H9 (cell line): ENCODE measurements at regions not wholly inside any gene's neighbourhood (a gene's known extent, or its start where the extent isn't known, plus 50 kb on each side); places are given as distances from the start of the nearest gene placed in this dataset.
A peak's percentile ranks its signal among the peaks of the same experiment; 100 is the strongest.
"Not testable (repeated sequence)": the region's sequence is repeated elsewhere in the genome, so short reads cannot be mapped to it uniquely, and the experiment has no call there.

ENCODE experiments used
- DNase-seq: peaks from one replicate; pipeline ENCODE4 v3.0.0-alpha.2; 2017
- H2AFZ ChIP-seq: one replicate; pipeline ENCODE4 v1.6.1; 2013; ENCODE audit warnings: mild to moderate bottlenecking, low read length, control low read depth, moderate library complexity
- H2AK5ac ChIP-seq: 2 replicates; pipeline ENCODE4 v1.6.1; 2013; ENCODE audit warnings: low read length, control low read depth, mixed read lengths; ENCODE audit not compliant: insufficient read length
- H2BK120ac ChIP-seq: one replicate; pipeline ENCODE4 v1.6.1; 2013; ENCODE audit warnings: low read depth, mild to moderate bottlenecking, low read length, control low read depth, inconsistent platforms; ENCODE audit not compliant: poor library complexity, severe bottlenecking
- H2BK12ac ChIP-seq: 2 replicates; pipeline ENCODE4 v1.6.1; 2013; ENCODE audit warnings: low read length, control low read depth, mixed read lengths, low read depth; ENCODE audit not compliant: insufficient read length
- H2BK15ac ChIP-seq: 2 replicates; pipeline ENCODE4 v1.6.1; 2013; ENCODE audit warnings: low read depth, low read length, control low read depth
- H2BK20ac ChIP-seq: one replicate; pipeline ENCODE4 v1.6.1; 2013; ENCODE audit warnings: low read depth, mild to moderate bottlenecking, low read length, control low read depth, inconsistent platforms; ENCODE audit not compliant: poor library complexity, severe bottlenecking
- H2BK5ac ChIP-seq: 2 replicates; pipeline ENCODE4 v1.6.1; 2013; ENCODE audit warnings: low read length, control low read depth, mixed read lengths; ENCODE audit not compliant: insufficient read length
- H3K14ac ChIP-seq: 2 replicates; pipeline ENCODE4 v1.6.1; 2013; ENCODE audit warnings: low read length, control low read depth; ENCODE audit not compliant: insufficient read depth
- H3K18ac ChIP-seq: 2 replicates; pipeline ENCODE4 v1.6.1; 2013; ENCODE audit warnings: low read depth, mild to moderate bottlenecking, mixed read lengths, low read length, control low read depth; ENCODE audit not compliant: insufficient read length
- H3K23ac ChIP-seq: 2 replicates; pipeline ENCODE4 v1.6.1; 2013; ENCODE audit warnings: low read length, control low read depth, mixed read lengths, low read depth; ENCODE audit not compliant: insufficient read length
- H3K23me2 ChIP-seq: 2 replicates; pipeline ENCODE4 v1.6.1; 2013; ENCODE audit warnings: low read depth, mild to moderate bottlenecking, mixed read lengths, low read length, control low read depth; ENCODE audit not compliant: insufficient read length, poor library complexity, severe bottlenecking
- H3K27ac ChIP-seq: 2 replicates; pipeline ENCODE4 v1.5.1; 2013; ENCODE audit warnings: low read length, control low read depth, mixed read lengths, low read depth; ENCODE audit not compliant: insufficient read length
- H3K27me3 ChIP-seq: 2 replicates; pipeline ENCODE4 v1.6.1; 2013; ENCODE audit warnings: low read length, control low read depth, inconsistent platforms; ENCODE audit not compliant: insufficient read depth
- H3K4ac ChIP-seq: 2 replicates; pipeline ENCODE4 v1.6.1; 2013; ENCODE audit warnings: low read depth, mild to moderate bottlenecking, control low read depth, inconsistent platforms, low read length, moderate library complexity
- H3K4me1 ChIP-seq: 2 replicates; pipeline ENCODE4 v1.6.1; 2013; ENCODE audit warnings: low read length, control low read depth, inconsistent platforms; ENCODE audit not compliant: insufficient read depth
- H3K4me2 ChIP-seq: 2 replicates; pipeline ENCODE4 v1.6.1; 2013; ENCODE audit warnings: low read length, control low read depth, mixed read lengths; ENCODE audit not compliant: insufficient read length, insufficient read depth
- H3K56ac ChIP-seq: 2 replicates; pipeline ENCODE4 v1.6.1; 2013; ENCODE audit warnings: low read depth, mild to moderate bottlenecking, mixed read lengths, low read length, control low read depth; ENCODE audit not compliant: insufficient read length
- H3K79me1 ChIP-seq: 2 replicates; pipeline ENCODE4 v1.6.1; 2013; ENCODE audit warnings: low read depth, mild to moderate bottlenecking, moderate library complexity, low read length, control low read depth, inconsistent platforms; ENCODE audit not compliant: insufficient read depth, poor library complexity, severe bottlenecking
- H3K79me2 ChIP-seq: 2 replicates; pipeline ENCODE4 v1.6.1; 2013; ENCODE audit warnings: low read length, control low read depth, inconsistent platforms; ENCODE audit not compliant: insufficient read depth
- H3K9ac ChIP-seq: 2 replicates; pipeline ENCODE4 v1.6.1; 2013; ENCODE audit warnings: low read length, control low read depth, mixed read lengths; ENCODE audit not compliant: insufficient read length; ENCODE audit errors: extremely low read depth
- H3K9me3 ChIP-seq: one replicate; pipeline ENCODE4 v1.6.1; 2013; ENCODE audit warnings: low read depth, low read length, inconsistent platforms; ENCODE audit not compliant: control insufficient read depth
- H3T11ph ChIP-seq: one replicate; pipeline ENCODE4 v1.6.1; 2013; ENCODE audit warnings: mild to moderate bottlenecking, low read length, control low read depth, inconsistent platforms
- H4K20me1 ChIP-seq: one replicate; pipeline ENCODE4 v1.6.1; 2013; ENCODE audit not compliant: control insufficient read depth, insufficient read length, insufficient read depth
- H4K5ac ChIP-seq: 2 replicates; pipeline ENCODE4 v1.6.1; 2013; ENCODE audit warnings: low read depth, mild to moderate bottlenecking, mixed read lengths, low read length, control low read depth; ENCODE audit not compliant: insufficient read length
- H4K8ac ChIP-seq: replicated peaks from 2 replicates; pipeline ENCODE4 v1.6.1; 2013; ENCODE audit warnings: low read length, control low read depth, mixed read lengths, low read depth; ENCODE audit not compliant: insufficient read length
- H4K91ac ChIP-seq: 2 replicates; pipeline ENCODE4 v1.6.1; 2013; ENCODE audit warnings: low read depth, mild to moderate bottlenecking, moderate library complexity, mixed read lengths, low read length, control low read depth; ENCODE audit not compliant: insufficient read length
- H3K27ac Mint-ChIP-seq, 3 experiments: 2 replicates in 2 of 3; 3 replicates in 1 of 3; pipeline ENCODE4 v1.8.0; 2020 to 2021; ENCODE audit warnings: mixed read lengths in 3 of 3, mild to moderate bottlenecking in 1 of 3, moderate library complexity in 1 of 3
- H3K27me3 Mint-ChIP-seq: 2 replicates; pipeline ENCODE4 v1.8.0; 2021; ENCODE audit warnings: low read depth, mild to moderate bottlenecking, moderate library complexity, mixed read lengths
- H3K36me3 Mint-ChIP-seq, 3 experiments: 2 replicates in 2 of 3; 3 replicates in 1 of 3; pipeline ENCODE4 v1.8.0; 2020 to 2021; ENCODE audit warnings: low read depth in 3 of 3, mixed read lengths in 3 of 3; ENCODE audit not compliant: insufficient read depth in 1 of 3
- H3K4me1 Mint-ChIP-seq, 2 experiments: 2 replicates each; pipeline ENCODE4 v1.8.0; 2020; ENCODE audit warnings: mixed read lengths in 2 of 2
- H3K4me3 Mint-ChIP-seq, 2 experiments: 2 replicates in 1 of 2; 3 replicates in 1 of 2; pipeline ENCODE4 v1.8.0; 2020 to 2021; ENCODE audit warnings: mild to moderate bottlenecking in 2 of 2, mixed read lengths in 2 of 2, moderate library complexity in 1 of 2
- H3K9me3 Mint-ChIP-seq, 2 experiments: 2 replicates in 1 of 2; 3 replicates in 1 of 2; pipeline ENCODE4 v1.8.0; 2020; ENCODE audit warnings: mild to moderate bottlenecking in 2 of 2, mixed read lengths in 2 of 2, moderate library complexity in 1 of 2
- CTCF ChIP-seq: fragments of 200-600 bp; sonication (generic); conservative IDR thresholded peaks from 3 replicates; pipeline ENCODE4 v1.8.0; 2021; ENCODE audit warnings: antibody characterized with exemption, mild to moderate bottlenecking
- WGBS: extraction: QIAGEN DNeasy Blood & Tissue Kit; methylation state at CpG from one replicate; pipeline ENCODE4 v1.1.7; 2013; ENCODE audit warnings: missing lambda C conversion rate, low lambda C conversion rate, mixed read lengths; ENCODE audit not compliant: insufficient read length; ENCODE audit errors: extremely low coverage; 5-methylcytosine and 5-hydroxymethylcytosine counted together

GRCh38 chr1:199619223-199619622 lies 408.3 kb upstream of the NR5A2 start:
- no peak for DNase-seq
- no peaks in the 10 kb centered on the region for H4K20me1 ChIP-seq
- no peaks in the 10 kb centered on the region for H3K27me3 ChIP-seq
- Mint-ChIP-seq H3K27ac (peak overlapping the region in 2 of 3 experiments; percentile 9 to 23; a peak in 3 of 7 replicates), H3K4me3 (no peak overlapping the region), H3K4me1 (peaks cover 10% of the 10 kb centered on the region in 2 experiments), H3K36me3 (peaks cover 0 to 4% (median 0%) of the 10 kb centered on the region in 3 experiments; a peak in 3 of 7 replicates), H3K27me3 (no peaks in the 10 kb centered on the region), H3K9me3 (peaks cover 4 to 7% of the 10 kb centered on the region in 2 experiments; a peak in 3 of 5 replicates)
- no peaks in the 10 kb centered on the region for H3K4me1 ChIP-seq
- no peaks in the 10 kb centered on the region for H3K9me3 ChIP-seq
- H3K18ac ChIP-seq = no peak overlapping the region
- no peaks in the 10 kb centered on the region for H3K79me2 ChIP-seq
- no peak overlapping the region for H3K9ac ChIP-seq
- TF ChIP-seq CTCF = no peak
- H3K4ac ChIP-seq = no peak overlapping the region
- H2BK5ac ChIP-seq = no peak overlapping the region
- no peak overlapping the region for H4K5ac ChIP-seq
- no peak overlapping the region for H2AFZ ChIP-seq
- H3T11ph ChIP-seq = no peak overlapping the region
- WGBS = no CpG with 5 or more reads among the region's 4 CpGs
- H3K4me2 ChIP-seq = no peak overlapping the region
- no peak overlapping the region for H2BK15ac ChIP-seq
- H3K23me2 ChIP-seq = no peaks in the 10 kb centered on the region
- no peak overlapping the region for H3K27ac ChIP-seq
- H3K79me1 ChIP-seq = no peaks in the 10 kb centered on the region
- no peak overlapping the region for H3K56ac ChIP-seq
- H2BK120ac ChIP-seq = no peak overlapping the region
- no peak overlapping the region for H2BK20ac ChIP-seq
- no peak overlapping the region for H2AK5ac ChIP-seq
- no peak overlapping the region for H4K91ac ChIP-seq
- no peak overlapping the region for H4K8ac ChIP-seq
- H3K14ac ChIP-seq = no peak overlapping the region
- no peak overlapping the region for H2BK12ac ChIP-seq
- no peak overlapping the region for H3K23ac ChIP-seq

- not testable (repeated sequence) for H3K79me1 ChIP-seq, H2BK15ac ChIP-seq, H3K14ac ChIP-seq, H2BK5ac ChIP-seq, H3K23me2 ChIP-seq, H3K4me1 ChIP-seq, H3K4ac ChIP-seq, DNase-seq, H3K4me2 ChIP-seq, H2BK12ac ChIP-seq, H4K91ac ChIP-seq, H4K8ac ChIP-seq, H3K27ac Mint-ChIP-seq, H3K56ac ChIP-seq, H2BK20ac ChIP-seq, H3K4me3 Mint-ChIP-seq, H2BK120ac ChIP-seq, H3K18ac ChIP-seq, H4K5ac ChIP-seq, H3K27me3 Mint-ChIP-seq, H3K9ac ChIP-seq, H2AFZ ChIP-seq, H3K23ac ChIP-seq, H3K27me3 ChIP-seq, H2AK5ac ChIP-seq, H4K20me1 ChIP-seq, H3T11ph ChIP-seq, H3K9me3 ChIP-seq, H3K79me2 ChIP-seq, H3K27ac ChIP-seq
- WGBS = no CpG with 5 or more reads among the region's 3 CpGs
- H3K36me3 Mint-ChIP-seq = peaks cover 4 to 13% (median 5%) of the 10 kb centered on the region in 3 experiments
- H3K4me1 Mint-ChIP-seq = peaks cover 19 to 20% of the 10 kb centered on the region in 2 experiments
- H3K9me3 Mint-ChIP-seq = peaks cover 11 to 19% of the 10 kb centered on the region in 2 experiments
Measured at GRCh38 chr1:199626228-199626627, 401.3 kb upstream of the NR5A2 start.
